ENCODE measurements at regions not wholly inside any gene's neighbourhood (a gene's known extent, or its start where the extent isn't known, plus 50 kb on each side); places are given as distances from the start of the nearest gene placed in this dataset.

GRCh38 chr20:22289442-22289841 lies 294.9 kb downstream of the FOXA2 start:
- TF ChIP-seq POLR2A (IDR thresholded peaks at IDR 0.05; ENCODE audit: low read length) (no peak), GATA1 (IDR thresholded peaks at IDR 0.05; ENCODE audit: low read depth, low read length) (no peak)

Measured in erythroblast (primary cell).